ENCODE measurements at regions not wholly inside any gene's neighbourhood (a gene's known extent, or its start where the extent isn't known, plus 50 kb on each side); places are given as distances from the start of the nearest gene placed in this dataset.

- Histone ChIP-seq H3K9ac (ENCODE audit: low read length in 5 of 5) (no peak overlapping the region), H3K9me3 (ENCODE audit: control insufficient read depth in 5 of 5, low read length in 5 of 5) (no peaks in the 10 kb centered on the region), H3K36me3 (ENCODE audit: control insufficient read depth in 5 of 5, insufficient read depth in 5 of 5, low read length in 5 of 5) (no peaks in the 10 kb centered on the region), H3K4me1 (ENCODE audit: control insufficient read depth in 5 of 5, insufficient read depth in 5 of 5, low read length in 5 of 5) (no peaks in the 10 kb centered on the region), H3K27ac (ENCODE audit: low read depth, low read length) (no peak overlapping the region), H3K4me3 (ENCODE audit: low read depth in 1 of 5, low read length in 5 of 5) (no peak overlapping the region), H3K27me3 (ENCODE audit: control insufficient read depth in 5 of 5, insufficient read depth in 4 of 5, low read length in 5 of 5) (peaks cover 0 to 4% (median 0%) of the 10 kb centered on the region in 5 donors)
These were observed 75.0 kb upstream of the HECTD2 start for GRCh38 chr10:91335147-91335546.

DNA sequence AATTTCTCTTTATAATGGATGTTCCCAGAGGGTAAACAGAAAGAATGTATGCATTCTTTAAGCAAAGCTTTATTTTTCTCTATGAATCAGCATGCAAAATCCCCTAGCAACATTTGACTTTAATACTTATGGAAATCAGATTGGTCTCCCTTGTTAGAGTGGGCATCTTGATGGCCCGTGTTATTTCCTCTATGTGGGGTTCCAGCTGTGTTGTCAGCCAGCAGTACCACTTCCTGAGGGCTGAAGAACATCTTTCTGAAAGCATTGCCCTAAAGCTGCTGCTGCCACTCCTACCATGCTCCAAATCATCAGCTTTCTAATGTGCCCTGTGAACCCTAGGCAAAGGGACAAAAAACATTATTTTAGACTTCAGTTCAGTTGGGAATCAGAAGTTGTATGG is 70.4 kb upstream of the HECTD2 start:
- Histone ChIP-seq H3K27me3 (ENCODE audit: control insufficient read depth in 5 of 5, insufficient read depth in 4 of 5, low read length in 5 of 5) (no peaks in the 10 kb centered on the region), H3K4me1 (ENCODE audit: control insufficient read depth in 5 of 5, insufficient read depth in 5 of 5, low read length in 5 of 5) (peaks cover 0 to 5% (median 0%) of the 10 kb centered on the region in 5 donors), H3K36me3 (ENCODE audit: control insufficient read depth in 5 of 5, insufficient read depth in 5 of 5, low read length in 5 of 5) (no peaks in the 10 kb centered on the region), H3K4me3 (ENCODE audit: low read depth in 1 of 5, low read length in 5 of 5) (no peak overlapping the region), H3K9ac (ENCODE audit: low read length in 5 of 5) (no peak overlapping the region), H3K9me3 (ENCODE audit: control insufficient read depth in 5 of 5, low read length in 5 of 5) (no peaks in the 10 kb centered on the region), H3K27ac (ENCODE audit: low read depth, low read length) (no peak overlapping the region)

DNA sequence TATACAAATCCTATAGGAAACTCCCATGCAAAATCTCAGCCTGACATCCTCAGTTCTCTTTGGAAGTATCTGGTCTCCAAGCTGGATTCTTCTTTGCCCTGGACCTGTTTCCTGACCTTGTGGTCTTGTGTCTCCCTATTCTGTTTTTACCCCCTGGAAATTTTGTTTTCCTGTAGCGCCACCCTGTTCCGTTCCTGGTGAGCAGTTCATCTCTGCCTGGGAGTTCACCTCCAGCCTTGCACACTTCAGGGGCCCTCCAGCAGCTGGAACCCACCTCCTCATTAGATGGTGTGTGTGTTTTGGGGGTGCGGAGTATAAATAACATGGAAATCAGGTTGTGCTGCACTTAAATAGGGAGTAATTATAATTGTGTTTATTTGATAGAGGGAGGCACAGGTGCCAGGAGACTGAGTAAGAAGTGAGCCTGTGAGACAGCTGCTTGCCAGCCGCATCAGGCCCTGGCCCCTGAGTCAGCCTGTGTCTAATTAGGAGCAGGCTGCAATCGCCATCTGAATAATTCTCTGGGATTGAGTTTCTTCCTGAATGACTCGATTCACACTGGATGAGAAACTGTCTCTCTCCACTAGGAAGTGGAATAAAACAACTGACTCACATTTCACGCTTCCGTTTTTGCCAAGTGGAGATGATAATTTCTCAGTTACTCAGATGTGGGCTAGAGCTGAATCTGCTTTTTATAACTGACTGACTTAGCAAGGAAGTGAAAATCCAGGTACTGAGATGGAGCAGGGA is 69.4 kb upstream of the HECTD2 start:
- Histone ChIP-seq H3K9me3 (ENCODE audit: control insufficient read depth in 5 of 5, low read length in 5 of 5) (no peaks in the 10 kb centered on the region), H3K27me3 (ENCODE audit: control insufficient read depth in 5 of 5, insufficient read depth in 4 of 5, low read length in 5 of 5) (no peaks in the 10 kb centered on the region), H3K4me3 (ENCODE audit: low read depth in 1 of 5, low read length in 5 of 5) (no peak overlapping the region), H3K27ac (ENCODE audit: low read depth, low read length) (no peak overlapping the region), H3K36me3 (ENCODE audit: control insufficient read depth in 5 of 5, insufficient read depth in 5 of 5, low read length in 5 of 5) (no peaks in the 10 kb centered on the region), H3K4me1 (ENCODE audit: control insufficient read depth in 5 of 5, insufficient read depth in 5 of 5, low read length in 5 of 5) (peaks cover 0 to 5% (median 0%) of the 10 kb centered on the region in 5 donors), H3K9ac (ENCODE audit: low read length in 5 of 5) (no peak overlapping the region)

DNA sequence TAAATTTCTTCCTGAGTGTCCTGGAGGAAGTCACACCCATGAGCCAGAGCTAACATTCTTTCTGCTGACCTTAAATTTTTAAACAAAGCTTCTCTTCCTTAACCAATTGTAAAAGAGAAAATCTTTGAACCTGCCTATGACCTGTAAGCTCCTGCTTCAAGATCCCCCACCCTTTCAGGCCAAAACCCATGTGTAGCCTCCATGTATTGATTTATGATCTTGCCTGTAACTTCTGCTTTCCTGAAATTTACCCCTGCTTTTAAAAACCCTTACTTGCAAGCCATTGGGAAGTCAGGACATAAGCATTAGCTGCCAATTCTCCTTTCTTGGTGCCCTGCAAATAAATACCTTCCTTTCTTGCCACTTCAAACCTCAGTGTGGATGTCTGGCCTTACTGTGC is 68.5 kb upstream of the HECTD2 start:
- Histone ChIP-seq H3K9ac (ENCODE audit: low read length in 5 of 5) (no peak overlapping the region), H3K27ac (ENCODE audit: low read depth, low read length) (no peak overlapping the region), H3K36me3 (ENCODE audit: control insufficient read depth in 5 of 5, insufficient read depth in 5 of 5, low read length in 5 of 5) (no peaks in the 10 kb centered on the region), H3K4me1 (ENCODE audit: control insufficient read depth in 5 of 5, insufficient read depth in 5 of 5, low read length in 5 of 5) (peaks cover 0 to 5% (median 0%) of the 10 kb centered on the region in 5 donors), H3K9me3 (ENCODE audit: control insufficient read depth in 5 of 5, low read length in 5 of 5) (no peaks in the 10 kb centered on the region), H3K27me3 (ENCODE audit: control insufficient read depth in 5 of 5, insufficient read depth in 4 of 5, low read length in 5 of 5) (no peaks in the 10 kb centered on the region), H3K4me3 (ENCODE audit: low read depth in 1 of 5, low read length in 5 of 5) (no peak overlapping the region)

DNA sequence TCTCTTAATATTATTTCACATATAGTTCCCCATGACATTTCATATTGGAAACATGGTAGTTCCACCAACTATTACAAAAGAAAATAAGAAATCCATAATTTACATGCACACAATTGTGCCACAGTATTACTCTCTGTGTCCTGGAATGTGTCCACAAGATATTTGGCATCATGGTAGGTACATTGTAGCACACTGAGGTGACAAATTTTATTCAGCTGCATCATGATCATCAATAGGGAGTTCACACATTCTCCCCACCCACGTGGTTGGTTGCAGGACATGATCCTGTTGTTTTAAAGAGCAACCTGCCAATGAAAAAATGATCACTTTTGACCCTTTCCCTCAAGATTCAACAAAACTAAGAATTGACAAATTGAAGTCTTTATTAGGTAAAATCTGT is 67.1 kb upstream of the HECTD2 start:
- Histone ChIP-seq H3K27ac (ENCODE audit: low read depth, low read length) (no peak overlapping the region), H3K27me3 (ENCODE audit: control insufficient read depth in 5 of 5, insufficient read depth in 4 of 5, low read length in 5 of 5) (no peaks in the 10 kb centered on the region), H3K9ac (ENCODE audit: low read length in 5 of 5) (no peak overlapping the region), H3K4me3 (ENCODE audit: low read depth in 1 of 5, low read length in 5 of 5) (no peak overlapping the region), H3K36me3 (ENCODE audit: control insufficient read depth in 5 of 5, insufficient read depth in 5 of 5, low read length in 5 of 5) (no peaks in the 10 kb centered on the region), H3K4me1 (ENCODE audit: control insufficient read depth in 5 of 5, insufficient read depth in 5 of 5, low read length in 5 of 5) (peaks cover 0 to 5% (median 0%) of the 10 kb centered on the region in 5 donors), H3K9me3 (ENCODE audit: control insufficient read depth in 5 of 5, low read length in 5 of 5) (no peaks in the 10 kb centered on the region)

- no peaks in the 10 kb centered on the region for H3K9me3 ChIP-seq (ENCODE audit: control insufficient read depth in 5 of 5, low read length in 5 of 5)
- no peaks in the 10 kb centered on the region for H3K36me3 ChIP-seq (ENCODE audit: control insufficient read depth in 5 of 5, insufficient read depth in 5 of 5, low read length in 5 of 5)
- H3K27me3 ChIP-seq (ENCODE audit: control insufficient read depth in 5 of 5, insufficient read depth in 4 of 5, low read length in 5 of 5): no peaks in the 10 kb centered on the region
- no peak overlapping the region for H3K27ac ChIP-seq (ENCODE audit: low read depth, low read length)
- H3K4me3 ChIP-seq (ENCODE audit: low read depth in 1 of 5, low read length in 5 of 5): no peak overlapping the region
- no peak overlapping the region for H3K9ac ChIP-seq (ENCODE audit: low read length in 5 of 5)
- peaks cover 0 to 5% (median 3%) of the 10 kb centered on the region in 5 donors for H3K4me1 ChIP-seq (ENCODE audit: control insufficient read depth in 5 of 5, insufficient read depth in 5 of 5, low read length in 5 of 5)
These were observed 65.9 kb upstream of the HECTD2 start for GRCh38 chr10:91344117-91344856.

DNA sequence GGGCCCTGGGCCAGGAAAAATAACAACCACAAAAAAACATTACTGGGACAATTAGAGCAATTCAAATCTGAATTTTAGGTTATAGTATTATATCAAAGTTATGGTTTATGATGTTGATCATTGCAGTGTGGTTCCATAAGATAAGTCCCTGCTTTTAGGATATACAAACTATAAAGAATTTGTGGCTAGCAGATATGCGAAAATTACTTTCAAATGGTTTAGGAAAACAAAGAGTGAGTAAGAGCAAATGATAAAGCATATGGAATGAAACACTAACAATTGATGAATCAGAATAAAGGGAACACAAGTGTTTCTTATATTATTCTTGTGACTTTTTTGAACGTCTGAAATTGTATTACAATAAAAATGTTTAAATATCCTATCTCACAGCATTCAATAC is 64.4 kb upstream of the HECTD2 start:
- Histone ChIP-seq H3K27ac (ENCODE audit: low read depth, low read length) (no peak overlapping the region), H3K36me3 (ENCODE audit: control insufficient read depth in 5 of 5, insufficient read depth in 5 of 5, low read length in 5 of 5) (no peaks in the 10 kb centered on the region), H3K9me3 (ENCODE audit: control insufficient read depth in 5 of 5, low read length in 5 of 5) (no peaks in the 10 kb centered on the region), H3K9ac (ENCODE audit: low read length in 5 of 5) (no peak overlapping the region), H3K4me1 (ENCODE audit: control insufficient read depth in 5 of 5, insufficient read depth in 5 of 5, low read length in 5 of 5) (peaks cover 0 to 13% (median 10%) of the 10 kb centered on the region in 5 donors), H3K4me3 (ENCODE audit: low read depth in 1 of 5, low read length in 5 of 5) (no peak overlapping the region), H3K27me3 (ENCODE audit: control insufficient read depth in 5 of 5, insufficient read depth in 4 of 5, low read length in 5 of 5) (no peaks in the 10 kb centered on the region)

GRCh38 chr10:91347529-91347928 is 62.6 kb upstream of the HECTD2 start:
- Histone ChIP-seq H3K4me3 (ENCODE audit: low read depth in 1 of 5, low read length in 5 of 5) (no peak overlapping the region), H3K27me3 (ENCODE audit: control insufficient read depth in 5 of 5, insufficient read depth in 4 of 5, low read length in 5 of 5) (no peaks in the 10 kb centered on the region), H3K27ac (ENCODE audit: low read depth, low read length) (no peak overlapping the region), H3K9ac (ENCODE audit: low read length in 5 of 5) (no peak overlapping the region), H3K9me3 (ENCODE audit: control insufficient read depth in 5 of 5, low read length in 5 of 5) (no peaks in the 10 kb centered on the region), H3K4me1 (ENCODE audit: control insufficient read depth in 5 of 5, insufficient read depth in 5 of 5, low read length in 5 of 5) (peaks cover 0 to 24% (median 18%) of the 10 kb centered on the region in 5 donors), H3K36me3 (ENCODE audit: control insufficient read depth in 5 of 5, insufficient read depth in 5 of 5, low read length in 5 of 5) (no peaks in the 10 kb centered on the region)

DNA sequence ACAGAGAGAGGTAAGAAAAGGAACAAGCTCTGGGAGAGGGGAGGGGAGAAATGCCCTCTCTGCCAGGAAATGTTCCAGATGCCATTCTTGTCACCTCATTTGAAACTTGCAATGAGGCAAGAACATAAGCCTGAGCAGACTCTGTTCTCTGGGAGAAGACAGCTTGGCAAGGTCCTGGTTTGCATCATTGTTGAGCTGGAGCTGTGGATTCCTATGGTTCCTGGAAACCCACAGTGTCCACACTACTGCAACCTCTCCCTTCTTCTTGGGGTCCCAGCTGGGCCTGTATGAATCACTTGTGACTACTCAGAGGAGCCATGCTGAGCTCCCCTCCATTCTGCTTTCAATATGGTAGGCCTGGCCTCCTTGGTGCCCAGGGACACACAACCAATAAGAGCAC is 60.8 kb upstream of the HECTD2 start:
- Histone ChIP-seq H3K27ac (ENCODE audit: low read depth, low read length) (no peak overlapping the region), H3K9me3 (ENCODE audit: control insufficient read depth in 5 of 5, low read length in 5 of 5) (no peaks in the 10 kb centered on the region), H3K4me3 (ENCODE audit: low read depth in 1 of 5, low read length in 5 of 5) (no peak overlapping the region), H3K9ac (ENCODE audit: low read length in 5 of 5) (no peak overlapping the region), H3K4me1 (ENCODE audit: control insufficient read depth in 5 of 5, insufficient read depth in 5 of 5, low read length in 5 of 5) (peaks cover 0 to 24% (median 18%) of the 10 kb centered on the region in 5 donors), H3K27me3 (ENCODE audit: control insufficient read depth in 5 of 5, insufficient read depth in 4 of 5, low read length in 5 of 5) (no peaks in the 10 kb centered on the region), H3K36me3 (ENCODE audit: control insufficient read depth in 5 of 5, insufficient read depth in 5 of 5, low read length in 5 of 5) (no peaks in the 10 kb centered on the region)

- H3K4me1 ChIP-seq (ENCODE audit: control insufficient read depth in 5 of 5, insufficient read depth in 5 of 5, low read length in 5 of 5): peaks cover 0 to 24% (median 18%) of the 10 kb centered on the region in 5 donors
- no peak overlapping the region for H3K9ac ChIP-seq (ENCODE audit: low read length in 5 of 5)
- peak overlapping the region; percentile 38 for H3K27ac ChIP-seq (ENCODE audit: low read depth, low read length)
- no peak overlapping the region for H3K4me3 ChIP-seq (ENCODE audit: low read depth in 1 of 5, low read length in 5 of 5)
- no peaks in the 10 kb centered on the region for H3K9me3 ChIP-seq (ENCODE audit: control insufficient read depth in 5 of 5, low read length in 5 of 5)
- H3K36me3 ChIP-seq (ENCODE audit: control insufficient read depth in 5 of 5, insufficient read depth in 5 of 5, low read length in 5 of 5): no peaks in the 10 kb centered on the region
- no peaks in the 10 kb centered on the region for H3K27me3 ChIP-seq (ENCODE audit: control insufficient read depth in 5 of 5, insufficient read depth in 4 of 5, low read length in 5 of 5)
These were observed 59.5 kb upstream of the HECTD2 start for GRCh38 chr10:91350651-91351081.

All from subcutaneous abdominal adipose tissue (tissue), 5 donors.